ENCODE measurements at regions not wholly inside any gene's neighbourhood (a gene's known extent, or its start where the extent isn't known, plus 50 kb on each side); places are given as distances from the start of the nearest gene placed in this dataset.

- TF ChIP-seq YY1 (IDR thresholded peaks at IDR 0.05) (no peak), ZBTB33 (IDR thresholded peaks at IDR 0.05) (no peak), TAF1 (conservative IDR thresholded peaks at IDR 0.05) (no peak), REST (IDR thresholded peaks at IDR 0.05) (no peak), RAD21 (IDR thresholded peaks at IDR 0.05) (no peak), SP1 (IDR thresholded peaks at IDR 0.05) (no peak), GABPA (IDR thresholded peaks at IDR 0.05 in 1 of 2, conservative IDR thresholded peaks at IDR 0.05 in 1 of 2) (no peak)
- TF ChIP-seq, protein P1, sequence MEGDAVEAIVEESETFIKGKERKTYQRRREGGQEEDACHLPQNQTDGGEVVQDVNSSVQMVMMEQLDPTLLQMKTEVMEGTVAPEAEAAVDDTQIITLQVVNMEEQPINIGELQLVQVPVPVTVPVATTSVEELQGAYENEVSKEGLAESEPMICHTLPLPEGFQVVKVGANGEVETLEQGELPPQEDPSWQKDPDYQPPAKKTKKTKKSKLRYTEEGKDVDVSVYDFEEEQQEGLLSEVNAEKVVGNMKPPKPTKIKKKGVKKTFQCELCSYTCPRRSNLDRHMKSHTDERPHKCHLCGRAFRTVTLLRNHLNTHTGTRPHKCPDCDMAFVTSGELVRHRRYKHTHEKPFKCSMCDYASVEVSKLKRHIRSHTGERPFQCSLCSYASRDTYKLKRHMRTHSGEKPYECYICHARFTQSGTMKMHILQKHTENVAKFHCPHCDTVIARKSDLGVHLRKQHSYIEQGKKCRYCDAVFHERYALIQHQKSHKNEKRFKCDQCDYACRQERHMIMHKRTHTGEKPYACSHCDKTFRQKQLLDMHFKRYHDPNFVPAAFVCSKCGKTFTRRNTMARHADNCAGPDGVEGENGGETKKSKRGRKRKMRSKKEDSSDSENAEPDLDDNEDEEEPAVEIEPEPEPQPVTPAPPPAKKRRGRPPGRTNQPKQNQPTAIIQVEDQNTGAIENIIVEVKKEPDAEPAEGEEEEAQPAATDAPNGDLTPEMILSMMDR (IDR thresholded peaks at IDR 0.05; ENCODE audit: low read depth, low read length, missing input control): no peak
- TF ChIP-seq, protein P2, sequence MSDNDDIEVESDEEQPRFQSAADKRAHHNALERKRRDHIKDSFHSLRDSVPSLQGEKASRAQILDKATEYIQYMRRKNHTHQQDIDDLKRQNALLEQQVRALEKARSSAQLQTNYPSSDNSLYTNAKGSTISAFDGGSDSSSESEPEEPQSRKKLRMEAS (IDR thresholded peaks at IDR 0.05): no peak
Measured at GRCh38 chr6:113539623-113540022, 317.5 kb upstream of the MARCKS start.
